GM18909 (cell line): ENCODE measurements at regions not wholly inside any gene's neighbourhood (a gene's known extent, or its start where the extent isn't known, plus 50 kb on each side); places are given as distances from the start of the nearest gene placed in this dataset.
"Not testable (repeated sequence)": the region's sequence is repeated elsewhere in the genome, so short reads cannot be mapped to it uniquely, and the experiment has no call there.

Experiments used
- ATAC-seq: cut with Tn5 transposase; IDR thresholded peaks from one replicate; pipeline ENCODE4 v1.9.1; 2021; ENCODE audit warnings: mild to moderate bottlenecking; ENCODE audit not compliant: unreplicated experiment, poor library complexity

DNA sequence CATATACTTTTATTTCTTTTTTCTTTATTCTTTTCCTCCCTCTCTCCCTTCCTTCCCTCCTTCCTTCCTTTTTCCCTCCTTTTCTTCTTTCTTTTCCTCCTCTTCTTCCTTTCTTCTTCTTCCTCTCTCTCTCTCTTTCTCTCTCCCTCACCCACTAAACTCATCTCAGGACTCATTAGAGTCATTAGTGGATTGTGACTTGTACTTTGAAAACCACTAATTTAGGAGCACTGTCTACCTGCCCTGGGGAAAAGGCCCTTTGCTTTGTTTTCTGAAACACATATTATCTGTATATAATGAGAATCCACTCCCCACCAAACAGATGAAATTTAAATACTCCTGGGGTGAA, 68.7 kb upstream of the CEP85L start:
- no peak for ATAC-seq

DNA sequence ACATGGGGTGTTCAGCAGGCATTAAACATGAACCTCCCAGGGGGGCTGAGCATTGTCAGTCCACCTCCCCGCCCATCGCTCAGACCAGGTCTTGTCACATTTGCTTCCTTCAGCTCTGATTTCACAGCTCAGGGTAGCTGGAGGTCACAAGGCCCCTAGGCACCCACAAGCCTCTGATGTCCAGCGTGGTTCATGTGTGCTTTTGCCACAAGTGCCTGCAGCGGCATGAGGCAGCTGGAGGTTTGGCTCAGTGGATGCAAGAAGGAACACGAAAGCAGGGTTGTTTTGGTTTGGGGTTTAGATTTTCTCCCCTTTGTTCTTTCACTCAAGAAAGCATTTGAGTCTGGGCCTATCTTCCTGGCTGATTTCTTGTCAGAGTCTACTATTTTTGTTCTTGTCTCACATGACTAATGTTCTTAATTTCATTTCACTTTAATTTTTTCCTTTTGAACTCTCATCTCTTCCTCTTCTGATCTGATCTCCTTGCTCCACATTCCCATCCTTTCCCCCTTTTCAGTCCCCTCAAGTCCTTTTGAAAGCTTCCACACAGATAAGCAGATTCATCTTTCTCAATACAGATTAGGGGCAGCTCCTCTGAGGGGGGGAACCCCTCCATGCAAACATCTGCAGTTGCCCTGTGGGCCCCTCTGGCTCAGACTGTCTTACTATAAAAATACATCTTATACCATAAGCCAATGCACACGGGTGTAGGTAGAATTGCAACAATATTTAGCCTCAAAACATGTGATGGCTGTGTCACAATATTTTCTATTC, 68.1 kb upstream of the CEP85L start:
- ATAC-seq, result peak; percentile 50

DNA sequence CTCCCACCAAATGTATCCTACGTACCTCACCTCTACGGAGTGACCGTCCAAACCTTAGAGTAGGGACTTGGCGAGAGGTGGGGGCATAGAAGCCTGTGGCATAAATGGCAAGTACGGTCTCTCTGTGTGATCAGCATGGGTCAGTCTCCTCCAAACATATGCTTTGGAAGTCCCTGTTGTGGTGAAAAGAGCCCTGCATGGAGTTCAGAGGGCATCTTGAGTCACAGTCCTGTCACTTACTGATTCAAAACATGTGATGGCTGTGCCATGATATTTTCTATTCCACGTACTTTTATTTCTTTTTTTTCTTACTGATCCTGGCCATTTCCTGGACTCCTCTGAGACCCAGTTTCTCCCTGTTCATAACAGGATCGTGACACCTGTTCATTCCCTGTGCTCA, 67.5 kb upstream of the CEP85L start:
- no peak for ATAC-seq

DNA sequence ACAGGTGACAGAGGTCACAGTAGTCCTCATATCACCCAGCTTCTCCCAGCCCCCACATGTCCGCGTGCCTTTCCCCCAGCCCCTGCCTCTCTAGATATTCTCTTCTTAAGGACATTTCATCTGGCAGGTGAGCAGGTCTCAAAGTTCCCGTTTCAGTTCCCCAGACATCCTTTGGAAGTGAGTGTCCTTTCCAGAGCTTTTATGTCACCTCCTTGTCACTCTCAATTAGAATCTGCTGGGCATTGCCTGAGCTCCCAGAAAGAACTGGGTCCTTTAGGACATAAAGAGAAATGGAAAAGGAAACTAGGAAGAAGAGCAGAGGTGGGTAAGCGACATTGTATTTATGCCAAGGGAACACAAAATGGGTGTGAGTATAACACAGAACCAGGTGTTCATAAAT, 66.9 kb upstream of the CEP85L start:
- ATAC-seq, result no peak

DNA sequence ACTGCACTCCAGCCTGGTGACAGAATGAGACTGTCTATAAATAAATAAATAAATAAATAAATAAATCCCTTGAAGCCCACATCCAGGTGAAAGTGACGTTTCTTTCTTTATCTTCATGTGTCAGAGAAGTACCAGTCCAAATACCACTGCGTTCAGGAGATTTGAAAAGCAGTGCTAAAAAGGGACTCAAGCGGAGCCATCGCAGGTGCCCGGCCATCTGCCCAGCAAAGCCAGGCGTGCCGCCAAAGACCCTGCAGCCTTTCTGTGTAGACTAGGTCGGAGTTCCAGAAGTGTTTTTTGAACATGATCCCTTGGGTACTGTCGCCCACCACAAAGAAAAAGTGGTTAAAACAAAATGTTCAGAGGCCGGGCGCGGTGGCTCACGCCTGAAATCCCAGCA, 65.7 kb upstream of the CEP85L start:
- ATAC-seq, result no peak

DNA sequence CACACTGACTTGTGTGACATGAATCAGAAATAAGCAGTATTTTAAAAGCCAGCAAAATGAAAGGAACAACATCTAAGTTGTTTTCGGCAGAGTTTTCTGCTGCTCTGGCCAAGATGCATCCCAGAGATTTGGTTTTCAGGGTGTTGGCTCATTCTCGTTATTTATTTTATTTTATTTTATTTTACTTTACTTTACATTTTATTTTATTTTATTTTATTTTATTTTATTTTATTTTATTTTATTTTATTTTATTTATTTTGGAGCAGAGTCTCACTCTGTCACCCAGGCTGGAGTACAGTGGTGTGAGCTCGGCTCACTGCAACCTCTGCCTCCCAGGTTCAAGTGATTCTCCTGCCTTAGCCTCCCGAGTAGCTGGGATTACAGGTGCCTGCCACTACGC, 64.5 kb upstream of the CEP85L start:
- not testable (repeated sequence) for ATAC-seq

DNA sequence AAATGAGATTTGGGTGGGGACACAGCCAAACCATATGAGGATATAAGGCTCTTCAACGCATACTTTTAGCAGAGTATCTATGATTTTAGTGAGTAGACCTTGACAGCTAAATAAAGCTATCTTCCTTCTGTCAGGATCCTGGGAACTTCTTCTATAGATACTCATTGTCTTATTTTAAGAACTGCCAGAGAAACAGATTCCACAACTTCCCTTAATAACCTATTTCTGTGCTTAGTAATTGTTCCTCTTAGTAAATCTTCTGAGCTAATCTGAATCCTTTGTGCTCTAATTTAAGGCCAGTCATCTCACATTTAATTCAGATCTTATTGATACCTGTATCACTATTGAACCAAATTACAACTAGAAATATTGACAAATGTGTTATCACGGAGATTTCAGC, 64.0 kb upstream of the CEP85L start:
- ATAC-seq, result no peak

DNA sequence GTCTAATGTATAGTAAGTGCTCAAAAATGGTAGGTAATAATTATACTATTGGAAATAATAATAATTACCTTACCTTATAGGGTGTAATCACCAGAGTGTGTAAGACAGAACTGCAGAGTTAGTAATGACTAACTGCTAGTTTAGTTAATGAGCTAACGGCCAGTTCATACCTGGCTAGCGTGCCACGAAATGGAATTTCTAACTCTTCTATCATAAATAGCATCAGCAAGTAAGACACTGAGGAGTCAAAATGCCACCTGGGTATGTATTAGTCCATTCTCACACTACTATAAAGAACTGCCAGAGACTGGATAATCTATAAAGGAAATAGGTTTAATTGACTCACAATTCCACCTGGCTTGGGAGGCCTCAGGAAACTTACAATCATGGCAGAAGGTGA, 63.4 kb upstream of the CEP85L start:
- no peak for ATAC-seq

DNA sequence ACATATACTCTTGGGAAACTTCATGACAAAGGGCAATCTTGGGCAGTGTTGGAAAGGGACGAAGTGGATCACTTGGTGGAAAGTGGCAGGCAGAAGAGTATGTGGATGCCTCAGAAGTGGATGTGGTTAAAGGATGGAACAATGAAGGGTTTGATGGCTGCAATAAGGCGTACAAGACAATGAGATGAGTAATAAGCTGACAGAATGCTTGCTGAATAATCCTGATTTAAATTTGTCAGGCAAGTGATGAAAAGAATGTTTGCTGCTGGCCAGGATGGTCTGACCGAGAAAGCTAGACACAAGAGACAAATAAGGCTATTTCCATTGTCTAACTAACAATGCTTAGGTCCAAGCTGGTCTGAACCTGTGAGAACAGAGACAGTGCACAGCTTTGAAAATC, 61.6 kb upstream of the CEP85L start:
- no peak for ATAC-seq

DNA sequence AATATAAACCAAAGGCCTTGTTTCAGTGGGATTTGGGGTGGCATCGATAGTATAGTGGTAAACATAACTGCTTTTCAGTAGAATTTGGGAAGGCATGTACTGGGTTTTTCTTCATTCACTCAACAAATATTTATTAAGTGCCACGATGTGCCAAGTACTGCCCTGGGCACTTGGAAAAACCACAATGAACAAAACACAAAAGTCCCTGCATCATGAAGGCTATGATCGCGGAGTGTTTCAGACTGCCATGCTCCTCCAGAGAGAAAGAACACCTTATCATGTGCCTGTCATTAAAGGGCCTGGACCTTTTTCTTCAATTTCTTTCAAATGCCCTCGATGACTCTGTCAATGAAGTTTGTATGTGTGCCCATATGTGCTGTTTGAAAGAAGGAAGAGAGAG, 59.2 kb upstream of the CEP85L start:
- ATAC-seq, result no peak

DNA sequence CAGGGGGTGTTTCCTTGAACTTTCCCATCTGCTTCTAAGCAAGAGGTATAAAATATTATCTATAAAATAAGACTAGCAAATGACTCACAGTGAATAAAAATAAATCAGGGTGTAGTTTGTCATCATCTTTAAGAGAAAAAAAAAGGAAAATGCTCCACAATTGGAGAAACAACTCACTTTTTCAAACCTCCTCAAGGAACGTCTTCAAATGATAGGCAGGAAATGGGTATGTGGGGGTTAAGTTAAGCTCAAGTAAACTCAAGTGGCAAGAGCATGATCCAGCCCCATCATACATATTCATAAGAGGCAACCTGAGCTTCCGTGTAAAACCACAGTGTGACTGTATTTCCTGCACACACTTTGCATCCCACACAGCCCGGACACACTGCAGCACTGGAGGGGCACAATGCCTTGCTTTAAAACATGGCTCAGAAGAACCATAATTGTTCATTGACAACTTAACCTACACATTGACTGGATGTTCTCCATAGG, 58.5 kb upstream of the CEP85L start:
- peak; percentile 94 for ATAC-seq

DNA sequence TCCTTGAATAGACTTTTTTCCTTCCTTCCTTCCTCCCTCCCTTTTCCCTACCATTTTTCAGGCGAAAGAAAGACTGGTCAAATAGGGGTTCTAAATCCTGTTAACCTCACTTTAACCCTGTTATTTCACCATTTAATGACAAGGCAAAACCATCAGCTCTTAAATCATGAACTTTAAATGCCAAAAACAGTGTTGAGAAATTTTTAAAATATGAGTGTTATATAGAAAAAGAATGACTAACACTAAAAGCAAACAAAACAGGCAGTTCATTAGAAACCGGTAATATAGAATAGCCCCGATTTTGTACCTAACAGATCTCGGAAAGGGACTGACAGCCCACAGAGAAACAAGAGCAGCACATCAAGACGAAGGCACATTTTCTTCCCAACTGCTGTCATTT, 57.4 kb upstream of the CEP85L start:
- ATAC-seq, result peak; percentile 3

DNA sequence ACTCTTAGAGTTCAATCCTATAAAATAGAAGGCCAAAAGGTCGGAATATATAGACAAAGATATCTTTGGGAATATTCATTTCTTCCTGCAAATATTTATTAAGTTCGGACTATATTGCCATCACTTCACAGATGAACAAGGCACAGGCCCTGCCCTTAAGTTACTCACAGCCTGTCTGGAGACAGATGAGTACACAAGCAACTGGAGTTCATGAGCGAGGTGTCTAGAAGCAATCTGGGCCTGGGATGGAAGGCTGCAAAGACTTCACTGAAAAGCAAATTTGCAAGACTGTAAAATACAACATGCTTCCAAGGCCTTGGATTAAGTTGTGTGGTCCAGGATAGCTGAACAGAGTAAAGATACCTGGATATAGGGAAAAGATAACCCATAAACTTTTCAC, 56.7 kb upstream of the CEP85L start:
- no peak for ATAC-seq

DNA sequence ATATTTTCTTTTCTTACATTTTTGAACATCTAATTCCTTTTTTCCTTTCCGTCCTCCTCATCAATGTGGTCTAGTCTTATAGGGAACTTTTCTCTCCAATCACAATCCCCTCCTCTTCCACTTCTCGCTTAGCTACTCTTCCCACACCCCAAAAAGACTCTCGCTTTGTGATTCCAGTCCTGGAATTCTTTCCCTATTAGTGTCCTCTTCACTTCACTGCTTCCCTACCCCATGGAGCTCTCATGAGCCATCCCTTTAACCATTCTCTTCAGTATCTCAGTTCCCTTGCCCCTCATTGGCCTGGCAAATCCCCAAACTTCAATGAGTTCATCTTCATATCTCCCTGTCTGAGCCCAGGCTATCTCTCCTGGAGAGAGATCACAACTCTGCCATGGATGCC, 55.3 kb upstream of the CEP85L start:
- ATAC-seq, result no peak

DNA sequence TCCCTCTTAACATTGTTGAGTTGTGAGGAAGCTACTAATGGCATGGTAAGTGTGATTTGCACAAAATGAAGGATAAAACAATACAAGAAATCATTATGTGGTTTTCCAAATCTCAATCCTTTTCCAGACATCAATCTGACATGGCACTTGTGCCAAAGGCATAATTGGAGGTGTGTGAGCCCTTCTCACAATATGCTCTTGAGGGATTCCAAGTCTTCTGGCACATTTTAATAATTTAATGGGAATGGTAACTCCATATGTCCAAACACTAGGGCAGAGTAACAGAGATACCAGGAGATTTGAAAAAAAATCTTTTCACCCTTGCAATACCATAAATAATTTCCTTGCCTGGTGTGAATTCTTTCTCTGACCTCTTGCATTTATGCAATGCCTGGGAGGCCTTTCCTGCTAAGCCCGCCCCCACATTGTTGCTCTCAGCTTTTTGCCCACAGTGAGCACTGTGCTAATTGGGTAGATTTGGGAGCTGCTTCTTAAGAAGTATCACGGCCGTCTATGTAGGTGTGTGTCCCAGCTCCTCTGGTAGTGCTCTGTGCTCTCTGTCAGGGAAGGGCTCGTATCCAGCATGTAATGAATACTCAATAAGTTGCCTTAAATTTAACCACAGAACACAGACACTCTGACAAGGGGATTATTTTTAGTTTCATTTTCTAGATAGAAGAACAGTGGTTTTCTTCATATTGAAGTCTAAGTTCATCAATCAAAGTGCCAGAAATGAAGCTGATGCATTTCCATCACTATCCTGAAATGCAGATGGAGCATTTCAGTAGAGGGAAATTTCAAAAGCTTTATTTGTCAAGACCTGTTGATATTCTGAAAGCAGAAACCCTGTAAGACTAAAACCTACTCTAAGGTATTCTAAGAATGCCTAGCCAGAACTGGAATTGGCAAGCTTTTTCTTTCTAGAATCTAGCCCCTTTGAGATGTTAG, 54.4 kb upstream of the CEP85L start:
- ATAC-seq, result peak; percentile 41

DNA sequence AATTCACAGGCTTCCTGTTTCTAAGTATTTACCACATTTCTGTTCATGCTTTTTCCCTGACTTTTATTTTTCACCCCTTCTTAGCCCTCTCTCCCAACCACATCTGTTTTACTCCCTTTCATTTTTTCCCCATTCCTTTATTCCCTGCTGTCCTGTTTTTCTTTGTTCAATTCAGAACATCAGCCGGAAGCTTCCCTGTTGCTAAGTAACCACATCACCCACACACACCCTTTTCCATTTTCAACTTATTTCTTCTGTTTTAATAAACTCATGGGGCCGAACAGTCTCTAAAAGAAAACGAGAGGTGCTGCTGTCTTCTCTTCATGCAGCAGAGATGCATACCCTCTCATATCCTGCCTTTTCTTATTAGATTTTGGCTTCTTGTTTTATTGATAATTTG, 53.5 kb upstream of the CEP85L start:
- no peak for ATAC-seq

DNA sequence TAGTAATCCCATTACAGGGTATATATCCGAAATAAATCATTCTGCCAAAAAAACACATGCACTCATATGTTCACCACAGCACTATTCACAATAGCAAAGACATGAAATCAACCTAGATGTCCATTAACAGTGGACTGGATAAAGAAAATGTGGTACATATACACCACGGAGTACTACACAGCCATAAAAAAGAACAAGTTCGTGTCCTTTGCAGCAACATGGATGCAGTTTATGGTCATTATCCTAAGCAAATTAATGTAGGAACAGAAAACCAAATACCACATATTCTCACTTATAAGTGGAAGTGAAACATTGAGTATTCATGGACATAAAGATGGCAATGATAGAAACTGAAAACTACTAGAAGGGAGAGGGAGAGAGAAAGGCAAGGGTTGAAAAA, 49.9 kb upstream of the CEP85L start:
- ATAC-seq, result not testable (repeated sequence)
